Tibial nerve (tissue), 4 donors: ENCODE measurements at regions not wholly inside any gene's neighbourhood (a gene's known extent, or its start where the extent isn't known, plus 50 kb on each side); places are given as distances from the start of the nearest gene placed in this dataset.

Experiments used
- CTCF ChIP-seq, 5 experiments: fragments of 200-600 bp in 3 of 5; fragments of 450-650 bp in 2 of 5; sonication (generic) in 3 of 5; IDR thresholded peaks; one replicate each; pipeline ENCODE4 v1.5.1; 2016 to 2019; ENCODE audit warnings: antibody characterized with exemption in 5 of 5, mild to moderate bottlenecking in 3 of 5, moderate library complexity in 2 of 5
- EP300 ChIP-seq, 2 donors: sonication (generic); formaldehyde crosslinking; IDR thresholded peaks; one replicate each; pipeline ENCODE4 v1.6.1; 2017; ENCODE audit warnings: antibody characterized with exemption in 2 of 2, mild to moderate bottlenecking in 1 of 2
- POLR2A ChIP-seq, 2 donors: fragments of 450-650 bp; IDR thresholded peaks; one replicate each; pipeline ENCODE4 v1.6.1; 2017; ENCODE audit warnings: antibody characterized with exemption in 2 of 2, mild to moderate bottlenecking in 2 of 2, moderate library complexity in 2 of 2

- TF ChIP-seq CTCF (IDR thresholded peaks at IDR 0.05) (no peak), POLR2A (IDR thresholded peaks at IDR 0.05) (no peak), EP300 (IDR thresholded peaks at IDR 0.05) (no peak)
Observed at GRCh38 chrX:69076088-69076487, 89.2 kb downstream of the PJA1 start.
